HPDE6-E6E7 (cell line): ENCODE measurements at regions not wholly inside any gene's neighbourhood (a gene's known extent, or its start where the extent isn't known, plus 50 kb on each side); places are given as distances from the start of the nearest gene placed in this dataset.
"Not testable (repeated sequence)": the region's sequence is repeated elsewhere in the genome, so short reads cannot be mapped to it uniquely, and the experiment has no call there.

Source experiments
- DNase-seq: peaks from one replicate; pipeline ENCODE4 v3.0.0; 2011; ENCODE audit warnings: missing footprints; ENCODE audit errors: extremely low spot score

DNA sequence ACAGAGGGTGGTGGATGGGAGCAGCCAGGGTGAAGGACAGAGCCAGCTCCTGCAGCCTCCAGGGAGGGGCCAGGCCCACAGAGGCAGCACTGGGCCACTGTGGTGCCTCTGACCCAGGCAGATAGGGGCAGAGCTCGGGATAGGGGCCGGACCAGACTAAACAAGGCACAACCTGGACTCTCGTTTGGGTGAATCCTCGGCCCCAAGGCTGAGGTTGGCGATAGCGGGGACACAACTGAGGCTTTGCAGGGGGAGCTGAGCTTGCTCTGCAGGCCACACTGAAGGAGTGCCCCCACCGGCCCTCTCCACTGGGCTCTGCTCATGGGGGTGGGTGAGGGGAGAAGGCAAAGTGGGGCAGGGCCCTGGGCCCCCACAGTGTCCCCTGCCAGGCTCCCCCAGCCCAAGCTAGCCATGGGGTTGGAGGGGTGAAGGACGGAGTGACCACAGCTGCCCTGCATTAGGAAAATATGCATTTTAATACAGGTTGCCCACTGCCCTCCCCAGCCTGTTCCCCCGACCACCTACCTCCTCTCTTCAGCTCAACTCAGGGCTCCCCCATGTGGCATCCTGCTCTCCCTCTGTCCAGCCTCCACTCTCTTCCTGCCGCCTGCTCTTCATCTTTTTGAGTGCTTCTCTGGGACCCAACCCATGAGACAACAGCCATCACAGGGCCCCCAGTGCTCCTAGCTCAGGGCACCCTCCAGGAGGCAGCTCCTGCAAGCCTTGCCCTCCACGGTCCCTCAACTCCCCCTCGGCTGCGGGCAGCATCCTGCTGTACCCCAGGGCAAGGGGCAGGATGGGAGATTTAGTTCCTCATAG, 152.8 kb downstream of the INHBB start:
- DNase-seq, result no peak

DNA sequence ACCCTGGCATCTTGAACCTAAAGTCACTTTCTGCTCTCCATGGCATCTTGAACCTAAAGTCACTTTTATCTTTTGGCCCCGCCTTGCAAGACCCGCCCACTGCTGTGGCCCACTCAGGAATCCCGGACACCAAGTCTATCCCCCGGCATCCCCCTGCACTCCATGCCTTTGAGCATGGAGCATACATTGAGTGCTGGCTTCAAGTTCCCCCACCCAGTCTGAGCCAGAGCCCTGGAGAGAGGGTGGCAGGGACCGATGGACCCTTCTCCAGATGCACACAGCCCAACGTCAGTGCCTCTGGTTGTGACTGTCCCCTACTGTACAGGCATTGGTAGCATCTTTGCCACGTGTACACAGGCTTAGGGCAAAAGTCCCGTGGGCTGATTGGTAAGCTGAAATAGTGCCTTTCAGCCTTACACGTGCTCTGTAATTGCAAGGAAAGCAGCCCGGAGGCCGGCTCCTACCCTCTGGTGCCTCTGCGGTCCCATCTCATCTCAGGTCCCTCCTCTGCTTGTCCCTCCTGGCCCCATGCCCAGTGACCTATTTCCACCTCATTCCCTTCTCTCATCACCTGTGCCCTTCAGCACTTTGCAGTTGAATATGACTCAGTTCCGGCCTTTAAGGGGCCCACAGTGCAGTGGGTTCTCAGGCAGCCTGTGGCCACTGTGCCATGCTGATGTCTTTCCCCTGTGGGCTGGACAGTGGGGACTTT, 154.0 kb downstream of the INHBB start:
- DNase-seq, result peak; percentile 29

DNA sequence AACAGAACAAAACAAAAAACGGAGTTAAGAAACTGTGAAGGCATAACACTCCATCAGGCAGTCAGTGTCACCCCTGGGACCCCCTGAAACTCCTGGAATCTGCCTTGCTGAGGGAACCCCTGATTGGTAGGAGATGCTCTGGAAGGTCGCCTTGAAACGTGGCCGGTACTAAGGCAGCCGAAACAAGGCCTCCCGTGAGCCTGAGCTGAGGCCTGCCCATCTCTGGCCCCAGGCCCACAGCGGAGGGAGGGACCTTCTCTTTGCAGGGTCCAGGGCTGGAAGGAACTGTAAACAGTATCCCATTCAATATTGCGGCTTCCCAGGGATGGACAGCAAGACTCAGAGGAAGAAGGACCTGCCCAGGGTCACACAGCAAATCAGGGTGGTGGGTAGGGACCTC, 155.7 kb downstream of the INHBB start:
- no peak for DNase-seq

DNA sequence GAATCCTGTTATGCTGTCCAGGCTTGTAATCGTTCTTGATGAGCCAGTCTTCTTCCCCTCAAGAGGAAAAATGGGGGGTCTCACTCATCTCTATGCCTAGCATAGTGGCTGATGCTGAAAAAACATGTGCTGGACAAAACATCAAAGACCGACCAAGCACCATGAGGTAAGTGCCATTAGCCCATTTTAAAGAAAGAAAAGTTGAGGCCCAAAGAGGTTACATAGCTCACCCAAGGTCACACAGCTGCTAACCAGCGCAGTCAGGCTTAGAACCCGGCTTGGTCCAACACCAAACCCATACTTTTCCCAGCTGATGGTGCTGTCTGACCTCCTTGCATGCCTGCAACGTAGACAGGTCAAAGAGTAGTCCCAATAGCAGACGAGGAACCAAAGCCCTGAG, 156.4 kb downstream of the INHBB start:
- no peak for DNase-seq

DNA sequence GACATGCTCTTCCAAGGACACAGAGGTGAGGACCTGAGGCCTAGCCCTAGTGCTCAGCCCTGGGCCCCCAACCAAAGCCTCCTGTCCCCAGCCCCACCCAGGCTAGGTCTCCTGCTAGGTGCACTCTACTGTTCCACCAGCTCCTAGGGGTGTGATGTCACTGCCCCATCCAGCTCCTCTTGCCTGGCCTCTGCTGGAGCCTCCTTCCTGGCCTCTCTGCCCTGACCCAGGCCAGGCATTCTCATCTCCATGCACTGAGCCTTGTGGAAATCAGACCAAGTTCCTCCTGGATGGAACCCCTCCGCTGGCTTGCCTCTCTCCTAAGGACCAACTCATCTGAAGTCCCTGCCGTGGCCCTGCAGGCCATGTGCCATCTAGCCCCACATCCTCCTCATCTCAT, 156.8 kb downstream of the INHBB start:
- DNase-seq, result no peak

DNA sequence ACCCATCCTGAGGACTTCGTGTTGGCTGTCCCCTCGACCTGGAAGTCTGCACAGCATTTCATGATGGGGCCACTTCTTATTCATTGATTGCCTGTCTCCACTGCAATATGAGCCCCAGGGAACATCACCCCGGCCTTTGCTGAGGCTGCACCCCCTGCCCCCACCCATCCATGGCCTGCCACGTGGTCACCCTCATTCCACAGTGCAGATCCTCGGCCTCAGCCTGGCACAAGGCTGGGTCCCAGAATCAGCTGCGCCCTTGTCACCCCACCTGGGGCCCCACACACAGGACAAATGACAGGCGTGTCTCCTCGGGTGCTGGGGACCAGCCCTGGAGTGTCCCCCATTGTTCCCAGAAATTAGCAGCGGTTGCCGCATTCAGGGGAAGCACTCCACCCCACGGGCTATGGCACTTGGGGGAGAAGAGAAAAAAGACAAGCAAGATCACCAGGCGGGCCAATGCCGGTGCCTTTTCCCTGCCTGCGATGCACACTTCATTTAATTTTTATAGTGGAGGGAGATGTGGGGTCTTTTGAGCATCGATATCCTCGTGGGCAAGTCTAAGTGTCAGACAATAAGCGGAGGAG, 157.4 kb downstream of the INHBB start:
- no peak for DNase-seq

DNA sequence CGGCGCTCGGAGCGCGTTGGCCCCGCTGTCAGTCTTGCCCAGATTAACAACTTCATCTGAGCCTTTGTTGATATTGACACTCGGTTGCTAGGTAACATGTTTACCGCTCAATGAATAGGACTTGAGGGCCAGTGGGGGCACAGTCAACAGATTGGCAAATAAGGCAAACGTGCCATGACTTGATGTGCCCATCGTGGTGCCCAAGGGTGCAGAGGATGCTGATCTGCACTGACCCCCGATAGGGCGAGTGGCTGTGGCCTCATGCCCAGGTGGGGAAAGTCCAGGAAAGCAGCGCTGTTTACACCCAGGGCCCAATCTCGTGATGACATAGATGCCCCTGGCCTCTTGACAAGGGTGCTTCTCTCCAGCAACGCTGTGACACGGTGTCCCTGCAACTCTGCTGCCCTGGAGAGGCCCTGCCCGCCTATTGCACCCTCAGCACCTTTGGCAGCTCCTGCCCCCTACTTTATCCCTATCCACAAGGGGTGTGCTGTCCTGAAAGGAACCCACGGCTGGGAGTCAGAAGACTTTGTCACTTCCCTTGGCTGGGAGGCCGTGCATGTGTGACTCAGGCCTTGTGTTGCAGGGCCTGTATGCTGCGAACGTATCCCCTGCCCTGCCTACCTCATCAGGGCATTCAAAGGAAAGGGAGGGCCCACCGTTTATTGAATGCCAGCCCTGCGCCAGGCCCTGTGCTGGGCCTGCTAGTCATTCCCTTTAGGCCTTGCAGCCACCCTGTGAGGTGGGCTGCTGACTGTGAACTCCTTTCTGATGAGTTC, 158.0 kb downstream of the INHBB start:
- DNase-seq, result peak; percentile 45

DNA sequence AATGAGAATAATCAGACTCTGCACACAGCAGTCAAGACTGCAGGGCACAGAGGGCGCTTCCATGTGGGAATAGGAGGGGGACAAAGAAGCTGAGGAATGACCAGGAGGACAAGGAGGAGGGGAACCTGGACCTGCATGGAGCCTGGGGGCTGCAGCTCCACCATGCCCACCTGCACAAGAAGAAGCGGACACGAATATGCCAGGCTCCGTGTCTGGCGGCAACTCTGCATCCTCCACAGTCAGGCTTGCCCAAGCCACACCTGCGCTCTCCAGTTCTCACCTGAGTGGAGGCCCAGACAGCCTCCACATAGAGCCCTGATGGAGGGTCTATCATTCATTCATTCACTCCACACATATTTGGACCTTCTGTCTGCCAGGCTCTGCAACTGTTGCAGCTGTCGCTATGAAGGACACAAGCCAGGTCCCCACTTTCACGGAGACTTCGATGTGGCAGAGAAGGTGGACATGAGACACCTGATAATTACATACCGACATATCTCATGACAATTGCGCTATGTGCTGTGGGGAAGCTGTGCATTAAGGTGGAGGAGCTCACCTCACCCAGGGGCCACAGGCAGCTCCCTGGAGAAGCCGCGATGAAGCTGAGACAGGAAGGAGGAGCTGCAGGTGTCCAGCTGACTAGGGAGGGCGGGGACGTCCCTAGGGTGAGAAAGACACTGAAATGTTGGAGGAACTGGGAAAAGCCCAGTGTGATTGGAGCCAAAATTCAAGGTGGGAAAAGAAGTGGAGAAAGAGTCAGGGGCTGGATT, 159.2 kb downstream of the INHBB start:
- no peak for DNase-seq

DNA sequence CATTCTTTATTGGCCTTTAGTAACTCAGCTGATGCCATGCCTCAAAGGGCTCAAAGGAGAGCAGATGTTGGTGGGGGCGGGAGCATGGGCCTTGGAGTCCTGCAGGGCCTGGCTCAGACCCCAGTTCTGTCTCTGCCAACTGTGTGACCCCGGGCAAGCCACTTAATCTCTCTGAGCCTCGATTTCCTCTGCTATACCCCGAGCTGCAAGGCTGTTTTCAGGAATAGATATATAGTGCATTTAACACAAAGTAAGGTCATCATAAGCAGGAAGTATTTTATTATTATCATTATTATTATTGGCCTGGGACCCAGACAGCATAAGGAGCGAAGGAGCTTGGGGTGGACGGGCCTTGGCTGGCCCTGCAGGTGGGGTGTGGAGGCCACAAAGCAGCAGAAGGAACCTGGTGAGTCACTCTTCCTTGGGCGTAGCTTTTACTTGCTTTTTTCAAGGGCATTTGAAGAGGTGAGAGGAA, 162.7 kb downstream of the INHBB start:
- DNase-seq, result peak; percentile 51

DNA sequence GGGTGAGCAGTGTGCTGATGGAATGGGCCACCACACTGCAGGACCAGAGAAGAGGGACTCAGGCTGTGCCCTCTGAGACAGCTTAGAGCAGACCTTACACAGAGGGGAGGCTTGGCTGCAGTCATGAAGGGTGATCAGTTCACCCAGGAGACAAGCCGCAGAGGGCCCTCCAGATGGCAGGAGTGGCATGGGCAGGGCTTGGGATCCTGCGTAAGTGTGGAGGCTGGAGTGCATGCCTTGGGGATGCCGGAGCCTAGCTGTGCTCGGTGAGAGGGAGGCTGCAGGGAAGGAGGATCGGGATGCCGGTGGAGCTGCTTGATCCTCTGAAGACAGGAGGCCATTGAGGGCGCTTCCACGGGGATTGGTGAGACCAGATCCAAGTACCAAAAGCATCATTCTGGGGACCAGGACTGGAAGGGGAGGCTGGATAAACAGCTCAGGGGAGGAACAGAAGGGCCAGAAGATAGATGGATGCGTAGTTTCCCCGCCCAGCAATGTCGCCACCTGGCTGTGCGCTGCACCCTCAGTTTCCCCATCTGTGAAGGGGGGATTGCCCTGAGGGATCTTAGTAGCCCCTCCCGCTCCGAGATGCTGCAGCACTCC, 163.4 kb downstream of the INHBB start:
- no peak for DNase-seq

DNA sequence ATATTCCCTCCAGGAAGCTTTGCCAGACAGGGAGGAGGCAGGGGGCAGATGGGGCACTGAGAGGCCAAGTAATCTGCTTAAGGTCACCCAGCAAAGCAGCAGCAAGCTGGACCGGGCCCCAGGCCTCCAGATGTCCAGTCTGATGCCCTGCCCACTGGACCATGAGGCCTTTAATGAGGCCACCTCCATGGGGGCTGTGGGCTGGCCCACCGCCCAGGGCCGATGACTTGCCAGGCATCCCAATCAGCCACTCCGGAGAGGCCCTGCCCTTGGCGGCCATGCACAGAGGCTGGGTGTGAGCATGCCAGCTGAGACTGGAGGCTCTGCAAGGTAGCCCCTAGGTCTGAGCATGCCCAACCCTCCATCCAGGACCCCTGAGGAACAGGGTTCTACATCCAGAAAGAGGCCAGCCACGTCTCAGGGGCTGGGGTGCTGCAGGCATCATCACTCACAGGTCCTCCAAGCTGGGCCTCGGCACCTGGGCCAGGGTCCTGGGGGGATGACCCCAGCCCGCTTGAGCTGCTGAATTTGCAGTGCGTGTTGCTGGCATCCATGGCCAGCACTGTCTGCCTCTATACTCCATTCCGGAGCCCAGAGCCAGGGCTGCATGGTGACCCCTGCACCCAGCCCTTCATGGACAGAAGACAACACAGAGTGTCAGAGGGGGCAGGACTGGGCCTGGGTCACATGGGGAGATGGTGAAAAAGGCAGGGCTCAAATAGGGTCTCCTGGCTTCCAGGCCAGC, 164.2 kb downstream of the INHBB start:
- no peak for DNase-seq

DNA sequence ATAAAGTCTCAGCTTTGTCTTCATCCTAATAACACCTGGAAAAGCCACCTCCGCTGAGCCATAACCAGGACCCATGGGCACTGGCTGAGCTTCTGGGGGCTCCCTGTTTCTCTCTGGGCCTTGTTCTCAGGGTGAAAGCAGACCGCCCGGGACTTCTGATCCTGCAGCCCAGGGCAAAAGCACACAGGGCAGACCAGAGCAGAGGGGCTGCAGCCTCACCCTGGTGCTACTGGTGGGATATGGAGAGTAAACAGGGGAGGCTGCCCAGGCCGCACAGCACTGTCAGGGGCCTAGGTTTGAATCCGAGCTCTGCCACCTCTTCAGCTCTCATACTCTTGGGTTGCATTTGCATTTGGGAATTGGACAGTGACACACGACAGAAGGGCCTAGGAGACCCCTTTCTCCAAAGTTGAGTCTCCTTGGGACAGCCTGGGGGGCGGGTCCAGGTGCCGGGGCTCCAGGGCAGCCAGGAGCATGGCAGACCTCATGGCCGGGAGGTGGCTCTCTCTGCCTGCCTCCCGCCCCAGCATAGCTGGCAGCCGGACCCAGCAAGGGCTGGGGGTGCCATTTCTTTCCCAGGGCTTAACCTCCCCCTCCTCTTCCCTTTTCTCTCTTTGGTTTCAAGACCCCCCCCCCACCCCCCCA, 164.9 kb downstream of the INHBB start:
- DNase-seq, result no peak

DNA sequence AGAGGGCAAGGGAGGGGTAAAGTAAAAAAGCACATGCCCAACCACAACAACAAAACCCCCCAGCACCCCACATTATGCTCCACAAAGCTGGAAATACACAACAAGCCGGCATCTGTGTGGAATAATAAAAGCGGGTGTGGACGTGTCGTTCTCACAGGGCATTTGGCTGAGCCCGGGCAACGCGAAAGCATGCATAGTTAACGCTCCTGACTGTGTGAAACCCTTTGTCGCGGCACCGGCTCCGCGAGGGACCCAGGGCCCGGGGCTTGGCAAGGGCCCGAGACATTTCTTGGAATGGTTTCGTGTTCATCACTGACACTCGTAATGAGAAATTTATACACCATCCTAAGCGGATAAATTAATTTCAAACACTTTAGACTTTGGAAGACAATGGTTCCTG, 165.6 kb downstream of the INHBB start:
- no peak for DNase-seq

DNA sequence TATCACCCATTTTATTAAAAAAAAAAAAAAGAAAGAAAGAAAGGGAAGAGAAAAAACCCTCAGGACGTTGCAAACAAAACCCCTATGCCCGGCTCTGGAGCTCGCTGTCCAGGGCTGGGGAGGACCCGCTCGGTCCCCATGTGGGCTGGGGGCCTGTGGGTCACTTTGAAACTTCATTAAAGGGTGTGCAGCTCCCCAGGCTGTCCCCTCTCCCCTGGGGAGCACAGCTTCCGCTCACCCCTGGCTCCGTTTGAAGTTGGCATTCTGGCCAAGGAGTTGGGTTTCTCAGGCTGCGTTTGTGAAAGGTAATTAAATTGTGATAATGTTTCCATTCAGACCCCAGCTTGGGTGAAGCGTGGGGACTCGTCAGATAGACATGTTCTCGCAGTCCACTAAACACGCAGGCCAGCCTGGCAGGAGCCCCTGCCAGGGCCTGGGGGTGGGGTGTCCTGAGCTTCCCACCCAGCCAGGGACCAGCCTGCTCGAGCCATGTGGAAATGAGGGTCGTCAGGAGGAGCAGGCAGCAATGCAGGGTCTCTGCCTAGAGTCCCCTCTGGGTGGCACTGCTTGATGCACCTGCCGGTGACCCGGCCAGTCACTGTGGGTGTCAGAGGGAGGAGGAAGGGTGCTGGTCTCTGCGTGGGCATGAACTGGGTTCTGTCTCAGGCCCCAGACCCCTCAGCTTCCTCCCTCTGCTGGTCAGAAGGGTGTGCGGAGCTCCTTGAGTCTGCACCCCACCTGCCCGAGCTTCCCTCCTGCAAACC, 166.2 kb downstream of the INHBB start:
- no peak for DNase-seq

DNA sequence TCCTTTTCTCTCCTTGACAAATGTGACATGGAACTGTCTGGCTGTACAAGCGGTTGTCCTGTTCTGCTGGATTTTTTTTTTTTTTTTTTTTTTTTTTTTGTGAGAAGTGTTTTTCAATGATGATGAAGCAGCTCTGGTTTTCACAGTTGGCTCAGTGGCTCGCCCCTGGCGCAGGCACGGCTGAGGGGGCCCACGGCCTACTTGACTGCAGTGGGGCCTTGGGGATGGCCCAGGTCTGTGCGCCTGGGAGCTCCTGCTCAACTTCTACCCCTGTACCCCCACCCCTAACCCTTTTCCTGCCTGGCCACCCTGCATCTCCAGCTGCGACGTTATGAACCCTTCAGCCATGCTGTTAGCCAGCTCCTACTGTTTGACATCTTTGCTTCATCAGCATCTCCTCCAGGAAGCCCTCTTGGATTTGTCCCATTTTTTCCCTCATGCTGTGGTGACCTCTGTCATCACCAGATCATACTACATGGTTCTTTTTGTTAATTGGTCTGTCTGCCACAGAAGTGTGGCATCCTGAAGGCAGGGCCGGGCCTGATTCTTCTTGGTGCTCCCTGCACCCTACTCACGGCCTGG, 167.9 kb downstream of the INHBB start:
- no peak for DNase-seq

DNA sequence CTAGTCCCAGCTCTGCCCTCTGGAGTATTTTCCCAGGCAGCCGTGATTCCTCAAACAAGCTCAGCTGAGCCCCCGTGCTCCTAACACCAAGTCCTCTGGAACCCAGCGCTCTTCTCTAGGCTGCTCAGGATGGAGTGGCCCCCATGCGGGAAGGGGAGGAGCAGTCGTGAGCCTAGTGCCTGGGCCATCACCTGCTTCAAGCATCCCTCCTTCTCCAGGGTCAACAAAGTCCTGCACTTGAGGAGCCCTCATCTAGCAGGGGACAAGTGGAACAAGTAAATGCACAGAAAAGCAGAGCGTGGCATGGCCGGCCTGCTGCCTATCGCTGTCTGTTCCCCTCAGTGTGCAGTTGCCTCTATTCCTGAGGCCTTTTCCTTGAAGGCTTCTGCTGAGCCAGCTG, 168.6 kb downstream of the INHBB start:
- DNase-seq, result no peak

DNA sequence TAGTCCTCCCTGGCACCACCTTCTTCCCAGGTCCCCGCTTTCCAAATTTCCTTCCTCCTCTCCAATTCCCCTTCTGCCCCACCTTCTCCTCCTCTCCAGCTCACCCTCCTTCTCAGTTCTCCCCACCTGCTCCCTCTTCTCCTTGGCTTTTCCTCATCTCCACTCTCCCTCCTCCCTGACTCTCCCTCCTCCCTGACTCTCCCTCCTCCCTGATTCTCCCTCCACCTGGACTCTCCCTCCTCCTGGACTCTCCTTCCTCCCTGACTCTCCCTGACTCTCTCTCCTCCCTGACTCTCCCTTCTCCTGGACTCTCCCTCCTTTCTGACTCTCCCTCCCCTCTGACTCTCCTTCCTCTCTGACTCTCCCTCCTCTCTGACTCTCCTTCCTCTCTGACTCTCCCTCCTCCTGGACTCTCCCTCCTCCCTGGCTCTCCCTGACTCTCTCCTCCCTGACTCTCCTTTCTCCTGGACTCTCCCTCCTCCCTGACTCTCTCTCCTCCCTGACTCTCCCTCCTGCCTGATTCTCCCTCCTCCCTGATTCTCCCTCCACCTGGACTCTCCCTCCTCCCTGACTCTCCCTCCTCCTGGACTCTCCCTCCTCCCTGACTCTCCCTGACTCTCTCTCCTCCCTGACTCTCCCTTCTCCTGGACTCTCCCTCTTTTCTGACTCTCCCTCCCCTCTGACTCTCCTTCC, 169.3 kb downstream of the INHBB start:
- not testable (repeated sequence) for DNase-seq
